ENCODE measurements at regions not wholly inside any gene's neighbourhood (a gene's known extent, or its start where the extent isn't known, plus 50 kb on each side); places are given as distances from the start of the nearest gene placed in this dataset.

- TF ChIP-seq CTCF (CRISPR knock-in tag; IDR thresholded peaks at IDR 0.05) (no peak), ZSCAN21 (CRISPR knock-in tag; IDR thresholded peaks at IDR 0.05; ENCODE audit: borderline replicate concordance) (no peak), SMARCC2 (IDR thresholded peaks at IDR 0.05) (no peak), ATF4 (CRISPR knock-in tag; IDR thresholded peaks at IDR 0.05) (no peak), GABPB1 (CRISPR knock-in tag; IDR thresholded peaks at IDR 0.05) (no peak), MLLT10 (CRISPR knock-in tag; IDR thresholded peaks at IDR 0.05) (no peak), ZEB1 (IDR thresholded peaks at IDR 0.05; ENCODE audit: insufficient replicate concordance, low read depth) (no peak), ZFYVE20 (CRISPR knock-in tag; IDR thresholded peaks at IDR 0.05; ENCODE audit: borderline replicate concordance, low read depth) (no peak), PBX3 (CRISPR knock-in tag; IDR thresholded peaks at IDR 0.05; ENCODE audit: borderline replicate concordance) (no peak), ZNF768 (CRISPR knock-in tag; IDR thresholded peaks at IDR 0.05) (no peak)
Measured at GRCh38 chr13:64755961-64756360, 2474.2 kb downstream of the PCDH9 start (continued).
